Skeletal muscle satellite cell (primary cell): ENCODE measurements at regions not wholly inside any gene's neighbourhood (a gene's known extent, or its start where the extent isn't known, plus 50 kb on each side); places are given as distances from the start of the nearest gene placed in this dataset.
"Not testable (repeated sequence)": the region's sequence is repeated elsewhere in the genome, so short reads cannot be mapped to it uniquely, and the experiment has no call there.

Experiments
- H3K27me3 ChIP-seq: 2 replicates; pipeline ENCODE4 v1.7.0; 2013; ENCODE audit warnings: low read length; ENCODE audit not compliant: control insufficient read depth, insufficient read depth
- H3K36me3 ChIP-seq: 2 replicates; pipeline ENCODE4 v1.7.0; 2013; ENCODE audit warnings: mild to moderate bottlenecking, control low read depth, low read length; ENCODE audit not compliant: insufficient read depth
- H3K4me1 ChIP-seq: 2 replicates; pipeline ENCODE4 v1.7.0; 2013; ENCODE audit warnings: low read length; ENCODE audit not compliant: control insufficient read depth, insufficient read depth
- H3K4me2 ChIP-seq: 2 replicates; pipeline ENCODE4 v1.7.0; 2013; ENCODE audit warnings: mild to moderate bottlenecking, low read length
- H3K4me3 ChIP-seq: 2 replicates; pipeline ENCODE4 v1.7.0; 2013; ENCODE audit warnings: low read length
- H3K9ac ChIP-seq: 2 replicates; pipeline ENCODE4 v1.7.0; 2013; ENCODE audit warnings: mild to moderate bottlenecking, low read depth, low read length, moderate library complexity
- H3K9me3 ChIP-seq: replicated peaks from 2 replicates; pipeline ENCODE4 v1.7.0; 2013; ENCODE audit warnings: mild to moderate bottlenecking, control low read depth, low read length

DNA sequence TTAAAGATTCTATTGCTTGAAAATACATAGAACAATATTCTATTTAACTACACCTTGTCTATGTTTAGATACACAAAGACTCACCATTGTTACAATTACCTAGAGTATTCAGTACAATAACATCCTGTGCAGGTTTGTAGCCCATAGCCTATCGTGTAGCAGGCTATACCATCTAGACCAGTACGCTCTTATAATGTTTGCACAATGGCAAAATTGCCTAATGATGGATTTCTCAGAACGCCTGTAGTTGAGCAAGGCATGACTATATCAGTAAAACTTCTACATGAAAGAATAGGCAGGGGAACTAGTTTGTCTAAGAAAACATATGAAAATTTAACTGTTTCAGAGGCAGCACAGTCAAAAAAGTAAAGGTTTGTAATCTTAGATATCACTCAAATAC is 375.9 kb downstream of the DAD1 start:
- Histone ChIP-seq H3K9me3 (no peaks in the 10 kb centered on the region), H3K4me2 (no peak overlapping the region)

DNA sequence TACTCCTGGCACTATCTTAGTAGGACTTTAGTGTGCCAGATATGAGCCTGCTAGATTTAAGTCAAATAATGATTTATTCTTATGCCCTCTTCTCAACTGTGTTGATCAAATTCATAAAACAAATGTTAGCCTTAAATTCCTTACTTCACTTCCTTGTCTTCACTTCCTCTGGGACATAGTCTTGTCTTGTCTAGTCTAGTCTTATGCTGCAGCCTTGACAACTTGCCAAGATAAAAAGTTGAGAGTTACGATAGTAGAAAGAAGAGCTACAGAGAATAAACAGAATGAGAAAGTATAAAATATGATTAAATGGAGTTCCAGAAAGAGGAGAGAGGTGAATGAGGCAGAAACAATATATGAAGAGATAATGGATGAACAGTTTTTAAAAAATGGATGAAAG is 378.1 kb downstream of the DAD1 start:
- H3K36me3 ChIP-seq = no peaks in the 10 kb centered on the region
- H3K4me1 ChIP-seq = no peaks in the 10 kb centered on the region
- no peak overlapping the region for H3K4me3 ChIP-seq
- peaks cover 25% of the 10 kb centered on the region for H3K27me3 ChIP-seq
- no peak overlapping the region for H3K4me2 ChIP-seq
- H3K9ac ChIP-seq = no peak overlapping the region
- no peaks in the 10 kb centered on the region for H3K9me3 ChIP-seq

More for the DNA sequence above, 375.9 kb downstream of the DAD1 start:
- Histone ChIP-seq H3K4me3 (no peak overlapping the region), H3K27me3 (peaks cover 29% of the 10 kb centered on the region), H3K36me3 (no peaks in the 10 kb centered on the region), H3K9ac (no peak overlapping the region), H3K4me1 (no peaks in the 10 kb centered on the region)

DNA sequence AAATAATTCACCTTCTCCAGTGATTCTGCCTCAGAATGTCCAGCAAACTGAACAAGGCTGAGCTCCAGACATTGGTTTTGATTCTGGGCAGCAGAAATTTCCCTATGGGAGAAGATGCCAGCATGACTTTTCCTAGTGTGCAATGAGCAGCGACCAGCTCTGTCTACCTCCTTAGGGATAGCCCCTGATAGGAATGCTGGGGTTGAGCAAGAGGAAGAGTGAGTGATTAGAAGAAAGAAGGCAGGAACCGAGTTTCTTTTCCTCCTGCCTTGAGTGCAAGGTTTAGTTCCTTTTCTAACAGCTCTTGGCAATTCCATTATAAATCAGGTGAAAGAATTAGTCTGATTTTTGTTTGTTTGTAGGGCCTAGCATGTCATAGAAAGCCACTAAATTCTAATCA is 379.0 kb downstream of the DAD1 start:
- no peak overlapping the region for H3K4me3 ChIP-seq
- no peak overlapping the region for H3K9ac ChIP-seq
- H3K36me3 ChIP-seq = no peaks in the 10 kb centered on the region
- peaks cover 25% of the 10 kb centered on the region for H3K27me3 ChIP-seq
- H3K4me2 ChIP-seq = no peak overlapping the region
- no peaks in the 10 kb centered on the region for H3K4me1 ChIP-seq
- H3K9me3 ChIP-seq = no peaks in the 10 kb centered on the region

DNA sequence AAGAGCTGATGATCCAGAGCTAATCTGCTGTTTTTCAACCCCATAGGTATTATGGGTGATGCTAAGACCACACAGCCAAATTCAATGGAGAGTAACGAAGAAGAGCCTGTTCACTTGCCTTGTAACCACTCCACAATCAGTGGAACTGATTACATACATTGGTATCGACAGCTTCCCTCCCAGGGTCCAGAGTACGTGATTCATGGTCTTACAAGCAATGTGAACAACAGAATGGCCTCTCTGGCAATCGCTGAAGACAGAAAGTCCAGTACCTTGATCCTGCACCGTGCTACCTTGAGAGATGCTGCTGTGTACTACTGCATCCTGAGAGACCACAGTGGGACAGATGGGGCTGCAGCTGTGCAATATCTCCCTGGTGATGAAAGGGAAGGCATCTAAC is 386.0 kb downstream of the DAD1 start:
- Histone ChIP-seq H3K9ac (no peak overlapping the region), H3K4me3 (no peak overlapping the region), H3K36me3 (no peaks in the 10 kb centered on the region), H3K4me2 (no peak overlapping the region), H3K4me1 (no peaks in the 10 kb centered on the region), H3K27me3 (no peaks in the 10 kb centered on the region), H3K9me3 (no peaks in the 10 kb centered on the region)

- no peak overlapping the region for H3K4me3 ChIP-seq
- no peaks in the 10 kb centered on the region for H3K4me1 ChIP-seq
- H3K4me2 ChIP-seq = no peak overlapping the region
These were observed 386.7 kb downstream of the DAD1 start for GRCh38 chr14:22202313-22202712.

DNA sequence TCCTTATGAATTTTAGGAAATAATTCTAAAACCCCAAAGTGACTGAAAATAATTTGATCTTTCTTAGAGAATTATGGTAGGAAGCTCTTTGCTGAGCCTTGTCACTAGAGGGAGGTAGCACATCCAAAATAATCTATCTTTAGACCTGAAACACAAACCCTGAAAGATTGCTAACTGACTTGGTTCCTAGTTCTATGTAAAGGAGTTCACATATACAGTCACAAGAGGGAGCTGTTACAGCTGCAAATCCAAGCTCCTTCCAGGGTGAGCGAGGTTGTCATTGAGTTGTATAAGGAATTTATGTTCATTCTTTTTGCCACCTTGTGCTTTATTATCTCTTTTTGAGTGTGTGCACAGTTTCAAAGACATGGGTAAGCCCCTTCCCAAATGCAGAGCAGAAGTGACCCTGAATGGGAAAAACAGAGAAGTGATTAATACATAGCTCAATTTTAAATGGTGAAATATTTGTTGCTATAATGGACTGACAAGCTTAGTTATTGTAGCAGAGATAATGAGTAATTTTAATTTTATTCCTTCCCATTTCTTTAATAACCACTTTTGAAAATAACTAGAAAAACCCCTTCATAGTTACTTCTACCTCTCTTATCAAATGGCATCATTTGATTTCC is 387.9 kb downstream of the DAD1 start:
- no peaks in the 10 kb centered on the region for H3K9me3 ChIP-seq
- peaks cover 3% of the 10 kb centered on the region for H3K27me3 ChIP-seq
- no peaks in the 10 kb centered on the region for H3K36me3 ChIP-seq
- H3K4me1 ChIP-seq = no peaks in the 10 kb centered on the region
- H3K4me2 ChIP-seq = no peak overlapping the region
- H3K9ac ChIP-seq = no peak overlapping the region
- no peak overlapping the region for H3K4me3 ChIP-seq

More at GRCh38 chr14:22202313-22202712, 386.7 kb downstream of the DAD1 start:
- no peak overlapping the region for H3K9ac ChIP-seq
- H3K9me3 ChIP-seq = no peaks in the 10 kb centered on the region
- no peaks in the 10 kb centered on the region for H3K36me3 ChIP-seq
- peaks cover 3% of the 10 kb centered on the region for H3K27me3 ChIP-seq

DNA sequence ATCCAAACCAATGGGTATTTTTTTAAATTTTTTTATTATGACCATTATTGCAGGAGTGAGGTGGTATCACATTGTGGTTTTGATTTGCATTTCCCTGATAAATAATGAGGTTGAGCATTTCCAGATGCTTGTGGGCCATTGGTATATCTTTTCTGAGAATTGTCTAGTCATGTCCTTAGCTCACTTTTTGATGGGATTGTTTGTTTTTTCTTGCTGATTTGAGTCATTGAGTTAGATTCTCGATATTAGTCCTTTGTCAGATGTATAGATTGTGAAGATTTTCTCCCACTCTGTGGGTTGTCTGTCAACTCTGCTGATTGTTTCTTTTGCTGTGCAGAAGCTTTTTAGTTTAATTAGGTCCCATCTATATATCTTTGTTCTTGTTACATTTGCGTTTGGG is 388.9 kb downstream of the DAD1 start:
- not testable (repeated sequence) for H3K4me1 ChIP-seq, H3K4me3 ChIP-seq, H3K9me3 ChIP-seq, H3K36me3 ChIP-seq, H3K27me3 ChIP-seq, H3K9ac ChIP-seq, H3K4me2 ChIP-seq

DNA sequence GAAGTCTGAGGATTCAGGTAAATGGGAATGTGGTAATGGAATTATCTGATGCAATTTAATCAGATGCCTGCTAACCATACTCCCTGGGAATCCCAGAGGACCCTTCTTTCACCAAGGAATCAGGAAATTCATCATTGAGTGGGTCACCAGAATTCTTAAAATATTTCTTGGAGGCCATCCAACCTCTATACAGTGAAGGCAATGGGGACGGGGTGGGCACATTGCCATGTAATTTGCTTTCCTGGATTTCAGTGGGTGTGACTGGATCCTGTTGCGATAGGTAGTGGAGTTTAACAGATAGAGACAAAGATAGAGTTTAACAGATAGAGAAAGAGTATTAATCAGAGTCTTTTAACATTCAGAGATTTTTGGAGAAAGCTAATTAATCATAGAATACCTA is 394.4 kb downstream of the DAD1 start:
- H3K36me3 ChIP-seq = no peaks in the 10 kb centered on the region
- no peaks in the 10 kb centered on the region for H3K9me3 ChIP-seq
- no peak overlapping the region for H3K4me2 ChIP-seq
- H3K4me1 ChIP-seq = peaks cover 16% of the 10 kb centered on the region
- H3K4me3 ChIP-seq = no peak overlapping the region
- no peak overlapping the region for H3K9ac ChIP-seq
- H3K27me3 ChIP-seq = peaks cover 3% of the 10 kb centered on the region

DNA sequence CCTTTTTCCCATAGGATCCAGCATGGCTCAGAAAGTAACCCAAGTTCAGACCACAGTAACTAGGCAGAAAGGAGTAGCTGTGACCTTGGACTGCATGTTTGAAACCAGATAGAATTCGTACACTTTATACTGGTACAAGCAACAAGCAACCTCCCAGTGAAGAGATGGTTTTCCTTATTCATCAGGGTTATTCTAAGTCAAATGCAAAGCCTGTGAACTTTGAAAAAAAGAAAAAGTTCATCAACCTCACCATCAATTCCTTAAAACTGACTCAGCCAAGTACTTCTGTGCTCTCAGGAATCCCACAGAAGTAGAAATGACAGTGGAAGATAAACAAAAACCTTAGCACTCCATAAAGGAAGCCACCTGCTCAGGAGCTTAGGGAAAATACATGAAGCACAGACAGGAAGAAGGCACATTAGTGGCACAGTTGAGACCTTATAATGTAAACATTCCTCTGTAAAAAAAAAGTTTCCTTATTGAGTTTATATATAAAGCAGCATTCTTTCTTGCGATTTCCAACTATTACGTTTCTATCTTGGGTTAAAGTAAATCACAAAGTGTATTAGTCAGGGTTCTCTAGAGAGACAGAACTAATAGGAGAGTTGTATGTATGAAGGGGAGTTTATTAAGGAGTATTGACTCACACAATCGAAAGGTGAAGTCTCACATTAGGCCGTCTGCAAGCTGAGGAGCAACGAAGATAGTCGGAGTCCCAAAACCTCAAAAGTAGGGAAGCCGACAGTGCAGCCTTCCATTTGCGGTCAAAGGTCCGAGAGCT is 398.4 kb downstream of the DAD1 start:
- H3K4me1 ChIP-seq = peaks cover 23% of the 10 kb centered on the region
- H3K27me3 ChIP-seq = no peaks in the 10 kb centered on the region
- no peak overlapping the region for H3K4me3 ChIP-seq
- H3K9ac ChIP-seq = no peak overlapping the region
- no peaks in the 10 kb centered on the region for H3K36me3 ChIP-seq
- H3K4me2 ChIP-seq = no peak overlapping the region
- H3K9me3 ChIP-seq = no peaks in the 10 kb centered on the region

GRCh38 chr14:22189881-22190280 is 399.1 kb downstream of the DAD1 start:
- Histone ChIP-seq H3K27me3 (no peaks in the 10 kb centered on the region), H3K9me3 (no peaks in the 10 kb centered on the region), H3K9ac (no peak overlapping the region)

GRCh38 chr14:22188318-22188717 is 400.7 kb downstream of the DAD1 start:
- H3K27me3 ChIP-seq = no peaks in the 10 kb centered on the region
- no peaks in the 10 kb centered on the region for H3K36me3 ChIP-seq
- H3K4me2 ChIP-seq = no peak overlapping the region
- H3K9me3 ChIP-seq = no peaks in the 10 kb centered on the region
- no peak overlapping the region for H3K9ac ChIP-seq
- H3K4me3 ChIP-seq = no peak overlapping the region
- peaks cover 37% of the 10 kb centered on the region for H3K4me1 ChIP-seq

More at GRCh38 chr14:22189881-22190280, 399.1 kb downstream of the DAD1 start:
- H3K36me3 ChIP-seq = no peaks in the 10 kb centered on the region
- H3K4me1 ChIP-seq = peaks cover 30% of the 10 kb centered on the region
- no peak overlapping the region for H3K4me2 ChIP-seq
- no peak overlapping the region for H3K4me3 ChIP-seq

DNA sequence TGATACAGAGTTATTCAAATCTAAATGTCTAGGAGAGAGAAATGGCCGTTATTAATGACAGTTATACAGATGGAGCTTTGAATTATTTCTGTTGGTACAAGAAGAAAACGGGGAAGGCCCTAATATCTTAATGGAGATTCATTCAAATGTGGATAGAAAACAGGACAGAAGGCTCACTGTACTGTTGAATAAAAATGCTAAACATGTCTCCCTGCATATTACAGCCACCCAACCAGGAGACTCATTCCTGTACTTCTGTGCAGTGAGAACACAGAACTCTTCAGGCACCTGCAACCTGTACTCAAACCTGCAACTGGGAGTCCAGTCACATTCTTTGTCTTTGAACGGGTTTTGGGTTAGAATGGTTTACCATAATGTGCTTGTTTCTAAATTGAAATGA is 403.2 kb downstream of the DAD1 start:
- no peak overlapping the region for H3K4me2 ChIP-seq
- peaks cover 32% of the 10 kb centered on the region for H3K4me1 ChIP-seq
- H3K4me3 ChIP-seq = no peak overlapping the region
- no peaks in the 10 kb centered on the region for H3K9me3 ChIP-seq
- peaks cover under 1% of the 10 kb centered on the region for H3K27me3 ChIP-seq
- no peak overlapping the region for H3K9ac ChIP-seq
- no peaks in the 10 kb centered on the region for H3K36me3 ChIP-seq
